ENCODE measurements at regions not wholly inside any gene's neighbourhood (a gene's known extent, or its start where the extent isn't known, plus 50 kb on each side); places are given as distances from the start of the nearest gene placed in this dataset.

DNA sequence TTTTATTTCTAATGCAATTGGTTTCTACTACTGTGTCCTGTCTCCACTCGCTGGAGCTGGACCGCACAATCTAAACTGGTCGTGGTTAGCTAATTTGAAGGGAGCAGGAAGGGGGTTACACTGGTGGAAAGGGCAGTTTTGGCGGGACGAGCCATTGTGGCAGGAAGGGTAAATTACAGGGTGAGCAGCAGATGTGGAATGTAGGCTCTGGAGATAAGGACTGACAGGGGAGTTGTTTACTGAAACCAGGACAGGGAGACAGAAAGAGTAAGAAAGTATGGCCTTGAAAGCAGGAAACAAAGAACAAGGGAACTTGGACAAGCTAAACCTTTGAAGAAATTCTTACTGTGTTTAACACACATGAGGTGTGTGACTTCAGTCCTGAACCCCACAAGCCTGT lies 147.8 kb downstream of the ATXN7L3B start:
- DNase-seq (ENCODE audit: low spot score): no peak

DNA sequence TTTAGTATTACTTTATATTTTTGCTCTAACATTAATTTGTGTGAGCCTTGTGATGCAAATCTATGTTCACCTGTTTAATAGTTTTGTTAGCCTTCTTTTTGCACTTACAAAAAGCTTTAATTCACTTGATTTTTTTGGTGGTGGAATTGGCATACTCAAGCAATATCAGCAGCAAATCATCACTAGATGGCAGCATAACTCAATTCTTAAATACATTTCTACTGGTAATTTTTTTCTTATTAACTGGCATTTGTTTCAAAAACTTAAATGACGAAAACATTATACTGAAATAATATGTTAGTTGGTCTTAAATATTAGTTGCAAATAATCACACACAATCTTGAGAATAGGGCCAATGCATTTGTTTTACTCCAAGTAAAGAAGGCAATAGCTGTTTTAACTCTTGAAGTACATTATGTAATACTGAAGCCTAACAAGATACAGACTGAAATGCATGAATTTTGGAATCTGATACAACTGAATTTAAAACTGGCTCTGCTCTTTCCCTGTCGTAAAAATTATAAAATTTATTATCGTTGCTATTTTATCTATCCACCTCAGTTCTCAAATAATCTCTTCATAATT lies 151.5 kb downstream of the ATXN7L3B start:
- peak; percentile 58 for DNase-seq (ENCODE audit: low spot score)

DNA sequence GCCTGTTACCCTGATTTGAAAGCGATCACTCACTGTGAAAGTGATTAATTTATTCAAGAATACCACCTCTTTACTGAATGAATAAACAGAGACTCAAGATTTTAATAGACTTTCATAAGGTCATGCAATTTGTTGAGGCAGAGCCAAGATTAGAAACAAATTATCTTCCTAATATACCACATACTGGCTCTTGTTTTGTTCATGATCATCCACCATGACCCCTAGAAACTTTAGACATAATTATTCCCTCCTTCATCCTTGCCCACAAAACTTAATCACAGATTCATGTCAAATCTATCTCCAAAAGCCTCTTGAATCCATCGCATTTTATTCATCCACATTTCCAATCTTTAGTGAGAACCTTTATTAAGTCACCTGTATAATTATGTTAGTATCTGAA lies 152.3 kb downstream of the ATXN7L3B start:
- DNase-seq (ENCODE audit: low spot score): no peak

DNA sequence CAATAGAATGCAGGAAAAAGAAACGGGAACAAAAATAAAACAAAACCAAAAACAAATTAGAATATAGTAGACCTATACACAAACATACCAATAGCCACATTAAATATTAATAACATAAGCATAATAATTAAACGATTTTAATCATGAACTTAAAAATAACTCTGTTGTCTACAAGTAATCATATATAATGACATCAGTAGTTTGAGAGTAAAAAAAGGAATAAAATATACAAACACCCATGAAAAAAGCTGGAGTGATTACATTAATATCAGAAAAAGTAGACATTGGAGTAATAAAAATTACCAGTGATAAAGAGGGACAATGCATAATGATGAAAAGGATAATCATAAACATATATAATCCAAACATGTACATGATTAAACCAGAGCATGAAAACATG lies 181.8 kb downstream of the ATXN7L3B start:
- no peak for DNase-seq (ENCODE audit: low spot score)

DNA sequence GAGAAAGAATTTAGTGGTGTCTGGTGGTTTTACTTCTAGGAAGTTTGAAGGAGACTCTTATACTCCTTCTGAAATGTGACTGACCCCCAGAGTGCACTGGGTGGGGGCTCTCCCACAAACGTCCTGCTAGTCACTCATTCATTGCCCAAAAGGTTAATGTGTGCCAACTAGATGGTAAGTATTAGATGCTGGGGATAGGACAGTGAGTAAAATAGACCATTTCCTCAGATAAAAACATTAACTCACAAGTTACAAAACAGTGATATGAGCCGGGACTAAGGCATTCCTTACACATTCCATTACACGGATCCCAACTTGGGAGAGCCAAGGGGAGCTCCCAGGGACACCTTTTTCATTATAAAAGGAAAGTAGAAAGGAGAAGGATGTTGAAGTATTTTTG lies 185.1 kb downstream of the ATXN7L3B start:
- no peak for DNase-seq (ENCODE audit: low spot score)

DNA sequence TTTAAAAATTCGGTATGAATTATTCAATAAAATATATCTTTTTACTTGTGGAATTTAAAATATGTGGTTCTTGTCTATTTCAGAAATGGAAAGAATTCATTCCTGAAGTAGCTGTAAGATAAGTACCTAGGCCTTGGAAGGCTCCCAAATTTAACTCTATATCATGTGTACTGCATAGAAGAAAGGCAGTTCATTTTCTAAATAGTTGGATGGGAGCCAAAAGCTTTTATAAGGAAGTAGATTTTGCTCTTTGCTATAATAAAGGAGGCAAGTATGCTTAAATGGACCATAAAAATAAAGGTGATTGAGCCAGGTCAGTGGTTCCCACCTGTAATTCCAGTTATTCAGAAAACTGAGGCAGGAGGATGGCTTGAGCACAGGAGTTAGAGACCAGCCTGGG lies 187.5 kb downstream of the ATXN7L3B start:
- DNase-seq (ENCODE audit: low spot score): no peak

DNA sequence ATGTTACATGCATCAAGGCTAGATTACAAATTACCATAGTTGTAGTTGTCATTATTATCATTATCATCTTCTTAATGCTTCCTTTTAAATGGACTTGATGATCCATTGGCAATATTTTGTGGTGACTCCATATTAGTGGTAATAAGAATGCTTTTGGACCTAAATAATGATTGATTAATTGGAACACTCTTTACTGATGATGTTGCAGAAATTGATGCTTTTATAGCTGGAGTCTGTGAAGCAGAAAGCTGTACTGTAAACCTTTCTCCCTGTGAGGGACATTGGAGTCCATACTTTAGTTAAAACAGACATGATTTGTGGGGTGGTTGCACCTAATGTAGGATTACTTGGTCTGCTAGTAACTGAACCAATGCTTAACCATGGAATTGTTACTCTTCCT lies 190.4 kb downstream of the ATXN7L3B start:
- no peak for DNase-seq (ENCODE audit: low spot score)

DNA sequence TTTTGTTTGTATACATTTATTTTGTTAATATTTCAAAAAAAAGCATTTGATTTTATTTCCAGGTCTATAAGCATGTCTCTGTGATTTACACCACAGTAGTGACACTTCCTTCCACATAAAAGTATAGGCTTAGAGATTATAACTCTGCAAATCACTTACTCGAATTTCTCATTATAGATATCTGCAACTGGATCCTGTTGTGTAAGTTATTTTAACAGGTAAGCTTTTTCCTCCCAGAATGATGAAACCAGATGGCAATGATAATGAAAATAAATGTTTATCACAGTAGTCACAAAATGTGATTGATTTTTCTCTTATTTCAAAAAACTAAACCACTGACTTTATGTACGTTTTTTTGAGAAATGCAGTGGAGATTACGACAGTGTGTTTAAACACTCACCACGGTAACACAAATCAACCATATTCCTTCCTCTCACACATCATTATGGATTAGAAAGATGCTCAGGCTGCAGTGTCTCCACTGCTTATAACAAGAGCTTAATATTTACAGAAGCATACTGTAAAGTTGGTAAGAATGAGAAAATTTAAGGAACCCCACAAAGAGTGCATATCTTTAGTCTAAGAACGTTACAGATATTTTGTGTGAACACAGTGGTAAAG lies 194.6 kb downstream of the ATXN7L3B start:
- no peak for DNase-seq (ENCODE audit: low spot score)

DNA sequence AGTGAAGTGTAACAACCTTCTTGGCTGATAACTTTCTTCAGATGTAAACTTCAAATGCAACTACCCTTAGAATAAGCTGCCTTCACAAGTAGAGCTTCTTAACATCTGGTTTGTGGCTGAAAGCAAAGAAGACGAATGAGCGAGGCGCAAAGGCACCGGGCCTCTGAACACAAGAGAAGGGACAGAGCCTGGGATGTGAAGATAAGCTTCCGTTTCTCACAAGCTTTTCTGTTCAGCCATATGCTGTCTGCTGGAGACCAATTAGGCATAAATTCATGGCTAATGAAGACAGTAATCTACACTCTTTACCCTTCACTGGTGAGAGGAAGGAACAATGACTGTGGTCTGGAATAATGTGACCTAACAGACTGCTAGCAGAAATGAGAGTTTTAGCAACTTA lies 195.2 kb downstream of the ATXN7L3B start:
- DNase-seq (ENCODE audit: low spot score): no peak

DNA sequence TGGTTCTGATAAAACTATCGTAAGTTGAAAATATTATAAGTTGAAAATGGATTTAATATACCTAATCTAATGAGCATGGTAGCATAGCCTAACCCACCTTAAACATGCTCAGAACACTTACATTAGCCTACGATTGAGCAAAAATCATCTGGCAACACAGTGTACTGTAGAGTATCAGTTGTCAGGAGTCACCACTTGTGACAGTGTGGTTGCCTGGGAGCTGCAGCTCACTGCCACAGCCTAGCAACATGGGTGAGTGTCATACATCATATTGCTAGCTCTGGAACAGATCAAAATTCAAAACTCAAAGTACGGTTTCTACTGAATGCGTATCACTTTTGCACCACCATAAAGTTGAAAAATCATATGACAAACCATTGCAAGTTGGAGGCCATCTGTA lies 203.5 kb downstream of the ATXN7L3B start:
- DNase-seq (ENCODE audit: low spot score): no peak

DNA sequence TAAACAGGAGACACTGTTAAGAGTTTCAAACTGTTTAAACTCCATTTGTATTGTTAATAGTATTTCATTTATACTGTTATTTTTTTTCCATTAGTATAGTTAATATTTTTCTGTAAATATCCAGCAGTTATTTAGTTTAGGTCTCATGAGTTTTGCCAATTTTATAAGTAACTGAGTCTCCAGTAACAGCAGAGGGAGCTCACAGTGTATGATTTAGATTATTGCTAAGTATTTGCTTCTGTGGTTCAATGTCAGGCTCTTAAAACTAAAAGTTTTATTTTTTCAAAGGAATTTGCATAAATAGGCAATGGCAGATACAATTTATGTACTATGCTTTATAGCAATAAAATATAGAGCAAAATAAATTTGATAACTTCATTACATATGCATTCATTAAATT lies 209.7 kb downstream of the ATXN7L3B start:
- DNase-seq (ENCODE audit: low spot score): peak; percentile 23

DNA sequence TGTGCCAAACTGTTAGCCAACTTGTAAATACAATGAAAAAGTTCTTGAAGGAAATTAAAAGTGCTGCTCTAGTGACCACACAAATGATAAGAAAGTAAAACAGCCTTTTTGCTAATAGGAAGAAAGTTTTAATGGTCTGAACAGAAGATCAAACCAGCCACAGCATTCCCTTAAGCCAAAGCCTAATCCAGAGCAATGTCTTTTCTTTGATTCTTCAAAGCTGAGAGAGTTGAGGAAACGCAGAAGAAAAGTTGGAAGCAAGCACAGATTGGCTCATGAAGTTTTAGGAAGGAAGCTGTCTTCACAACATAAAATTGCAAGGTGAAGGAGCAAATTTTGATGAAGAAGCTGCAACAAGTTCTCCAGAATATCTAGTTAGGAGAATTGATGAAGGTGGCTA lies 213.8 kb downstream of the ATXN7L3B start:
- DNase-seq (ENCODE audit: low spot score): no peak

DNA sequence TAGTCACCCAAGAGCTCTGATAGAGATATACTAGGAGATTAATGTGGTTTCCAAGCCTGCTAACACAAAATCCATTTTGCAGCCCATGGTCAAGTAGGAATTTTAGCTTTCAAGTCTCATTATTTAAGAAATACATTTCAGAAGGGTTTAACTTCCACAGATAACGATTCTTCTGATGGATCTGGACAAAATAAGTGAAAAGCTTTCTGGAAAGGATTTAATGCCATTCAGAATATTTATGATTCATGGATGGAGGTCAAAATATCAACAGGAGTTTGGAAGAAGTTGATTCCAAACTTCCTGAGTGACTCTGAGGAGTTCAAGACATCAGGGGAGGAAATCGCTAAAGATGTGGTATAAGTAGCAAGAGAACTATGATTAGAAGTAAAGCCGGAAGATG lies 214.6 kb downstream of the ATXN7L3B start:
- no peak for DNase-seq (ENCODE audit: low spot score)

DNA sequence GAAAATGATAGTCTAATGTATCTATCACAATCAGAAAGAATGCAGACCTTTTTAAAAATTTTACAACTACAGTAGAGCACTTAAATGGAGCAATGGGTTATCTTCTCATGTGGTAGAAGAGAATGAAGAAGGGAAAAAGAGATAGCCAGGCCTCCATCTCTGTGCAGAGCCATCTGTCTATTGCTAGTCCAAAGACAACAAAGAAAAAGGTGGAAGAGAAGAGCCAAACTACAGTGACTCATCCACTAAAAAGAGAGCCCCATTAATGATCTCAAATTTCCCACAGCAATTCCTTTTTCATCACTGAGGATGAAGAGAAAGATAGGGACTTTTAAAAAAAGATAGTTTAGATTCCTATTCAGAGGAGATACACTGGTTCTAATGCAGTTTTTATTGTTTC lies 232.9 kb downstream of the ATXN7L3B start:
- DNase-seq (ENCODE audit: low spot score): no peak

DNA sequence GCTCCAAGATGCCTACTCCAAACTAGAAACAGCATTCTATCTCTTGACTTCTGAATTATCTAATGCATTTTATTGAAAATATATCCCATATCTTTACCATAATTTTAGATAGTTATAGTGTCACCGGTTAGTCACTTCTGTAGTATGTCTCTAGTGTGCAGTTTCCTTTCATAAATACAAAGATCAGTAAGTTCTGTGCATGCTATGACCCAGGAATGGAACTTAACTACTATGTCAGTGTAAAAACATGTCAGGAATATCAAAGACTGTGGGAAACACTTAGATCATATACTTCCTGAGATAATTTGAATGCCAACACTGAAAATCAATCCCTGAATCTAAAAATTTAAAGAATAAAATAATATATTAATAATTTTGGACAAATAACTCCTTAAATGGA lies 237.6 kb downstream of the ATXN7L3B start:
- no peak for DNase-seq (ENCODE audit: low spot score)

DNA sequence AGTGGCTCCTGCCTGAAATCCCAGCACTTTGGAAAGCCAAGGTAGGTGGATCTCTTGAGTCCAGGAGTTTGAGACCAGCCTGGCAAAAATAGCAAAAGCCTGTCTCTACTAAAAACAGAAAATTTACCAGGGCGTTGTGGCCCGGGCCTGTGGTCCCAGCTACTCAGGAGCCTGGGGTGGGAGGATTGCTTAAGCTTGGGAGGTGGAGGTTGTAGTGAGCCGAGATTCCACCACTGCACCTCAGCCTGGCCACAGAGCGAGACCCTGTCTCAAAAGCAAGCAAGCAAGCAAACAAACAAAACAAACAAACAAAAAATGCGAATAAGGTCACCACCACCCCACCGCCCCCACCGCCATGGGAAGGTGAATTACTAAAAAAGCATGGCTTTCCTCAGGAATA lies 238.7 kb downstream of the ATXN7L3B start:
- DNase-seq (ENCODE audit: low spot score): no peak

DNA sequence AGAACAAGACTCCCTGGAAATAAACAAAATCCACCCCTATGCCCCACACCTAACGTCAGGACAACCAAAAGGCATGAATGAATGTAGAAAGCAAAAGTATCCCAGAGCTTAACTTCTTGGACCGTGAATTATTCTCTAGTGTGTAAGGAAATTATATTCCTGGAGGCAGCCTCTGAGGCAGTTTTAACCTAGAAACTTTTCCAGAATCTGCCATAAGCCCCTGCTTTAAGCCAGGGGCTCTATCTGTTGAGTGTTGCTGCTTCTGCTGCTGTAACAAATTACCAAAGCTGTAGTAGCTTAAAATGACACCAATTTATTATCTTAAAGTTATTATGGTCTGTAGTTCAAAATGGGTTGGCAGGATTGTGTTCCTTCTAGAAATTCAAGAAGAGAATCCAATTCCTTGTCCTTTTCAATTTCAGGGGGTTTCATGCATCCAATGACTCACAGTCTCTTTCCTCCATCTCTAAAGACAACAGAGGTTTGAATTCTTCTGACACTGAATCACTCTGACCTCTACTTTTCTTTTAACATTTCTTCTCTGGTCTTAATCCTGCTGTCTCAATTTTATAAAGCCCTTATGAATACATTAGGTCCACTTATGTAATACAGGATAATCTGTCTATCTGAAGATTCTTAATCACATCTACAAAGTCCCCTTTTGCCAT lies 242.7 kb downstream of the ATXN7L3B start:
- peak; percentile 33 for DNase-seq (ENCODE audit: low spot score)

DNA sequence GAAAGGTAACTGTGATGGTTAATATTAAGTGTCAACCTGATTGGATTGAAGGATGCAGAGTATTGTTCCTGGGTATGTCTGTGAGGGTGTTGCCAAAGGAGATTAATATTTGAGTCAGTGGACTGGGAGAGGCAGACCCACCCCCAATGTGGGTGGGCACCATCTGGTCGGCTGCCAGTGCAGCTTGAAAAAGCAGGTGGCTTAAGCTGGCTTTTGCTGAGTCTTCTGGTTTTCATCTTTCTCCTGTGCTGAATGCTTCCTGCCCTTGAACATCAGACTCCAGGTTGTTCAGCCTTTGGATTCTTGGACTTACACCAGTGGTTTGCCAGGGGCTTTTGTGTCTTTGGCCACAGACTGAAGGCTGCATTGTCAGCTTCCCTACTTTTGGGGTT lies 243.2 kb downstream of the ATXN7L3B start:
- peak; percentile 36 for DNase-seq (ENCODE audit: low spot score)

DNA sequence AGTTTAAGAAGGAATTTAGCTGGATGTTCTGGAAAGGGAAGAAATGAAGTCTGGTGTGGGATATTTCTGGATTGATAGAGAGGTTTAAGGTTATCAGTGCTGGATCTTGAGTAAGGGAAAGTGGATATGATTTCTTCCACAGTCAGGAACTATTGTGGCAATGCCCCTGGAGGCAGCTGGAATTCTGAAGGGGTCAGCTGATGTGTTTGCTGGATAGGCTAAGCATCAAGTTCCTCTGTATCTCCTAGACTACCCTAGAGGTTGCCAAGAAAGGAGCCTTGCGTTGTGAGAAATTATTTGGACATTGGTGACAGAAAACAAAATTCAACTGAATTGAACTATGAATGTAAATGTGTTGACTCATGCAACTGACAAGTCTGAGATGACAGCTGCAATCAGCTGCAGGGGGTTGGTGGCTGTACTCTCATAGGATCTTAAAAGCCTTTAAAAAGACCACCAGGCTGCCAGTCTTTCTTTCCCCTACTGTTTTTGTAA lies 244.4 kb downstream of the ATXN7L3B start:
- DNase-seq (ENCODE audit: low spot score): no peak

DNA sequence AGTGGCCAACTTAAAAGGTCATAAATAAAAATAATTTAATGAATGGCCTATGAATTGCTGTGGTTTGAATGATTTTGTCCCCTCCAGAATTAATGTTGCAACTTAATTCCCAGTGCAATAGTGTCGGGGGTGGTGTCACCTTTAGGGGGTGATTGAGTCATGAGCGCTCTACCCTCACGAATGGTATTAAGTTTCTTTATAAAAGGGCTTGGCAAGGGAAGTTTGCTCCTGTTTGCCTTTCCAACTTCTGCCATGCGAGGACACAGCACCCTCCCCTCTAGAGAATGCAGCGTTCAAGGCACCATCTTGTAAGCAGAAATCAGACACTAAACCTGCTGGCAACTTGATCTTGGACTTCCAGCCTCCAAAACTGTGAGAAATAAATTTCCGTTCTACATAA lies 253.3 kb downstream of the ATXN7L3B start:
- DNase-seq (ENCODE audit: low spot score): no peak

DNA sequence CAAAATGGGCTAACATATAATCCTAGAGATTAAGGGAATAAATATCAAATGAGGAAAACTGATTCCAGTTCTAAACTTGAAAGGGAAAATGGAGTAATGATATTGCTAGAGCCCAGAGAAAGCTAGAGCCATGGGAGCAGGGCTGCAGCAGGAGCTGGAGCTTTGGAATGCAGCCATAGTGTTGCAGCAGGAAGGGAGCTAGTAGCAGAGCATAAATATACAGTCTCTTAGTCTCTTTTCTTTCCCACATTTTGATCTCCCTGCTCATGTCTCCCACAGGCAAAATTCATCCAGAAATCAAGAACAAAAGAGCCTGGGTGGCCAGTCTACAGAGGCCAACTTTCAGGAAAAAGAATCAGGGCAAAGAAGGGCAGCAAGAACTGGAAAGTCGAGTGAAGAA lies 253.7 kb downstream of the ATXN7L3B start:
- DNase-seq (ENCODE audit: low spot score): no peak

DNA sequence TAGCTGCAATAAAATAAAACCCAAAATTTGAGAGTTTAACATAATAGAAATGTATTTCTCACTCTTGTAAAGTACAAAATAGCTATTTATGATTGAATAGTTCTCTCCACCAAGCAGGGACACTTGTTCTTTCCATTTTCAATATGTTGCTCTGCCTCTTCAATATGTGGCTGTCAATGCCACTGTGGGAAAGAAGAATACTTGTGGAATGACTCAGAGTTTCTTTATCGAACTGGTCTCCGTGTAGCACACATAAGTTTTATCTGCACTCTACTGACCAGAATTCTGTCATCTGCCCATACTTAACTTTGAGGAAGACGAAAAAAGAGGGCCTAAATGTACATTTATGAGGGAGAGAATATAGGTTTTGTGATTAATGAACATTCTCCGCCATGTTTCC lies 256.9 kb downstream of the ATXN7L3B start:
- no peak for DNase-seq (ENCODE audit: low spot score)

DNA sequence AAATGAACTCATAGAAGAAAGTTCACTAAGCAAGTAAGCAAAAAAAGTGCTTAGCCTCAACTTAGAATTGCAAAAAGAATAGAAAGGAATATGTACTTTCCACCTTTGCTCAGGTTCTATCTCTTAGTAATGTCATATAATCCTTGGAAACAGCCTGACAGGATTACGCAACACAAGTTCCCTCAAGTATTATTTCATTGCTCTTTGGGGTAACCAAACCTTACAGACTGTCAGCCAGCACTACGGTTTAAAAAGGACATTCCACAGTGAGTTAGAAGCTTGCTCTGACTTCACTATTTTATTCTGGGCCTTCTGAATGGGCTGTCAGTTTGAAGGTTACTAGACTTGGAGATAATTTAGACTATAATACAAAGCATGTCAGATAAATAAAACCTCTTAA lies 264.0 kb downstream of the ATXN7L3B start:
- DNase-seq (ENCODE audit: low spot score): no peak
